CD4-positive, alpha-beta memory T cell (primary cell): ENCODE measurements at regions not wholly inside any gene's neighbourhood (a gene's known extent, or its start where the extent isn't known, plus 50 kb on each side); places are given as distances from the start of the nearest gene placed in this dataset.
"Not testable (repeated sequence)": the region's sequence is repeated elsewhere in the genome, so short reads cannot be mapped to it uniquely, and the experiment has no call there.

Experiments used
- CTCF ChIA-PET: fragments of 350-600 bp; sonication (Branson Sonifier 250); formaldehyde crosslinking; loops from one replicate; lab custom pipeline; 2021; ENCODE audit warnings: inconsistent platforms; ENCODE audit not compliant: partially characterized antibody; lab: Charles Lee
- POLR2A ChIA-PET: fragments of 350-600 bp; sonication (Branson Sonifier 250); formaldehyde crosslinking; loops from one replicate; lab custom pipeline; 2021; ENCODE audit not compliant: partially characterized antibody; lab: Charles Lee
- DNase-seq, 5 donors: peaks; one replicate each; pipeline versions ENCODE4 v3.0.0 to v3.0.0-alpha.2; 2020 to 2022; ENCODE audit warnings: mixed read lengths in 1 of 5
- H3K27ac ChIP-seq: one replicate; pipeline ENCODE4 v1.7.0; 2013; ENCODE audit warnings: low read depth, low read length
- H3K27me3 ChIP-seq: 2 replicates; pipeline ENCODE4 v1.7.0; 2013; ENCODE audit warnings: mild to moderate bottlenecking, low read length, moderate library complexity; ENCODE audit not compliant: insufficient read depth
- H3K36me3 ChIP-seq: 2 replicates; pipeline ENCODE4 v1.7.0; 2013; ENCODE audit warnings: mild to moderate bottlenecking, low read length, moderate library complexity; ENCODE audit not compliant: insufficient read depth
- H3K4me1 ChIP-seq: 2 replicates; pipeline ENCODE4 v1.7.0; 2013; ENCODE audit warnings: mild to moderate bottlenecking, low read length, moderate library complexity; ENCODE audit not compliant: insufficient read depth
- H3K4me3 ChIP-seq, 2 donors: one replicate each; pipeline ENCODE4 v1.7.0; 2013; ENCODE audit warnings: low read length in 2 of 2, mild to moderate bottlenecking in 1 of 2
- H3K9me3 ChIP-seq, 2 donors: one replicate each; pipeline ENCODE4 v1.7.0; 2013; ENCODE audit warnings: low read length in 2 of 2, control low read depth in 1 of 2; ENCODE audit not compliant: control insufficient read depth in 1 of 2
- H3K27ac Mint-ChIP-seq, 7 donors: one replicate each; pipeline ENCODE4 v1.8.0; 2020 to 2021; ENCODE audit warnings: mixed read lengths in 7 of 7, mild to moderate bottlenecking in 6 of 7, inconsistent platforms in 3 of 7, moderate library complexity in 3 of 7
- H3K27me3 Mint-ChIP-seq, 2 donors: one replicate each; pipeline ENCODE4 v1.8.0; 2020 to 2021; ENCODE audit warnings: mixed read lengths in 2 of 2
- H3K36me3 Mint-ChIP-seq, 2 donors: one replicate each; pipeline ENCODE4 v1.8.0; 2020 to 2021; ENCODE audit warnings: mixed read lengths in 2 of 2, inconsistent platforms in 1 of 2, mild to moderate bottlenecking in 1 of 2
- H3K4me1 Mint-ChIP-seq, 4 donors: one replicate each; pipeline ENCODE4 v1.8.0; 2020 to 2021; ENCODE audit warnings: mixed read lengths in 4 of 4, mild to moderate bottlenecking in 1 of 4
- H3K4me3 Mint-ChIP-seq, 8 donors: one replicate each; pipeline ENCODE4 v1.8.0; 2020 to 2021; ENCODE audit warnings: mixed read lengths in 8 of 8, mild to moderate bottlenecking in 7 of 8, moderate library complexity in 6 of 8, inconsistent platforms in 3 of 8
- H3K9me3 Mint-ChIP-seq, 8 donors: one replicate each; pipeline ENCODE4 v1.8.0; 2020 to 2021; ENCODE audit warnings: mixed read lengths in 8 of 8, mild to moderate bottlenecking in 5 of 8, inconsistent platforms in 3 of 8, moderate library complexity in 1 of 8
- intact Hi-C: fragments of 100-400 bp; cut with micrococcal nuclease; formaldehyde crosslinking; loops from one replicate; pipeline ENCODE4 v1.15.1; 2023

DNA sequence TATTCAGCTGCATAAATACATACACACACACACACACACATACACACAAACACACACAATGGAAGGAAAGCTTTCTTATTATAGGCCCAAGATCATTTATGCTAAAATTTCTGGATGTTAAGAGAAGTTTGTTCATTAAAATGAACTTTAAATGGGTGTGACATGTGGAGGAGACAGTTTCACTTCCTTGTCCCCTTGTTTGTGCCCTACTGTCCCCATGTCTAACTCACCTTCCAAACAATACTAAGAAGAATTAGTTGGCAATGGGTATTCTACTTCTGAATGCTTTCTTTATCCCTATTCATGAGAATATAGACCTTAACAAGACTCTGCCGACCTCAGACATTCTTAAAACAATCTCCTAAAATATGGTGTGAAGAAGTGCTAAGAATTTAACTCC, 63.5 kb upstream of the NRIP1 start:
- H3K27ac Mint-ChIP-seq = no peak overlapping the region
- H3K36me3 ChIP-seq = no peaks in the 10 kb centered on the region
- intact Hi-C loops = no loop called here
- ChIA-PET CTCF (no interaction called here), POLR2A (no interaction called here)
- no peaks in the 10 kb centered on the region for H3K4me1 Mint-ChIP-seq
- no peaks in the 10 kb centered on the region for H3K9me3 ChIP-seq
- DNase-seq = no peak
- H3K36me3 Mint-ChIP-seq = no peaks in the 10 kb centered on the region
- no peaks in the 10 kb centered on the region for H3K27me3 ChIP-seq
- H3K4me3 ChIP-seq = no peak overlapping the region
- no peaks in the 10 kb centered on the region for H3K9me3 Mint-ChIP-seq
- no peak overlapping the region for H3K4me3 Mint-ChIP-seq
- no peaks in the 10 kb centered on the region for H3K4me1 ChIP-seq
- H3K27ac ChIP-seq = no peak overlapping the region
- peaks cover 0 to 4% of the 10 kb centered on the region in 2 donors for H3K27me3 Mint-ChIP-seq

DNA sequence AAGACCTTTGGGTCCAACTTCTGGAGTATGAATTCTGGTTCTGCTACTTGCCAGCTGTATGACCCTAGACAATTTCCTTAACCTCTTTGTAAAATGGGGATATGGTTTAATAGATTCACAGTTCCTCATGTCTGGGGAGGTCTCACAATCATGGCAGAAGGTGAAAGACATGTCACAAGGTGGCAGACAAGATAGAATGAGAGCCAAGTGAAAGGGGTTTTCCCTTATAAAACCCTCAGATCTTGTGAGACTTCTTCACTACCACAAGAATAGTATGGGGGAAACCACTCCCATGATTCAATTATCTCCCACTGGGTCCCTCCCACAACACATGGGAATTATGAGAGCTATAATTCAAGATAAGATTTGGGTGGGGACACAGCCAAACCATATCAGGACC, 63.9 kb upstream of the NRIP1 start:
- H3K36me3 ChIP-seq, H3K9me3 ChIP-seq, H3K4me1 Mint-ChIP-seq, H3K27me3 Mint-ChIP-seq, H3K4me3 Mint-ChIP-seq, H3K27ac ChIP-seq, CTCF ChIA-PET, DNase-seq, intact Hi-C loops, POLR2A ChIA-PET, H3K36me3 Mint-ChIP-seq, H3K9me3 Mint-ChIP-seq, H3K27me3 ChIP-seq, H3K4me1 ChIP-seq, H3K4me3 ChIP-seq, H3K27ac Mint-ChIP-seq: not testable (repeated sequence)

DNA sequence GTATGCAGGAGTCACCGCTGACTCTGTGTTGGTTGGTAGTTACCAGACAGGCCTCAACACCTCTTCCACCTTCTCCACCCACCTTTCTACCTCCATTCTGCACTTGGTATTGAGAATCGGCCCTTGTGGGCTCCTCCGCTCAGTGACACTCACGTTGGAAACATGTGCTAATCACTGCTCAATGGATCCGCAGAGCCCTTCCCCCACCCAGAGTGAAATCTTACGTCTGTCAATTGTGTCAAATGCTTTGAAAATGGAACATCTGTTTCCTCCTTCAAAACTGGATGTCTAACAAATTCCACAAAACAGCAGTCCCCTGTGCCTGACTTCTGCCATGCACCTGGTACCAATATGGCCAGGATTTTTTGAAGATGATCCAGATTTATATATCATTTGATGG, 65.5 kb upstream of the NRIP1 start:
- Histone ChIP-seq H3K36me3 (no peaks in the 10 kb centered on the region), H3K27ac (no peak overlapping the region), H3K9me3 (no peaks in the 10 kb centered on the region), H3K4me3 (no peak overlapping the region), H3K4me1 (no peaks in the 10 kb centered on the region), H3K27me3 (no peaks in the 10 kb centered on the region)
- Mint-ChIP-seq H3K4me1 (no peaks in the 10 kb centered on the region), H3K27ac (no peak overlapping the region), H3K9me3 (no peaks in the 10 kb centered on the region), H3K27me3 (peaks cover 0 to 4% of the 10 kb centered on the region in 2 donors), H3K36me3 (no peaks in the 10 kb centered on the region), H3K4me3 (no peak overlapping the region)
- no peak for DNase-seq
- CTCF ChIA-PET = no interaction called here
- intact Hi-C loops = no loop called here
- POLR2A ChIA-PET = no interaction called here

DNA sequence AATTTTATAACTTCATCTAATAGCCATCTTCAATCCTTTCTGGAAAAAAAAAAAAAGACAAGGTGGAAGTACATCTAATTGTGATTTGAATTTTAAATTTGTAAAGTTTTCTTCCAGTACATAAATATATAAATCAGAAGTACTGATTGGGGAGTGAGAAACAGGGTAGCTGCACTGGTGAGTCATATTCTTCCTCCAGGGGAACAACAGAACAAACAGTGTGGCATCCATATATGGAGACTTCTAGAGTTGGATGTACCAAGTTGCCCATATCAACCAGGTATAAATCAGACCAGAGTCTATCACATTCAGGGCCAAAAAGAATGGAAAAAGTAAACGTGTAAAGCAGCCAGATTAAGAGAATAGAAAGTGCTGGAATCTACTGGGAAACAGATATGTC, 66.0 kb upstream of the NRIP1 start:
- POLR2A ChIA-PET = no interaction called here
- no peaks in the 10 kb centered on the region for H3K9me3 ChIP-seq
- no peak overlapping the region for H3K4me3 ChIP-seq
- DNase-seq = no peak
- Mint-ChIP-seq H3K9me3 (no peaks in the 10 kb centered on the region), H3K27me3 (peaks cover 0 to 4% of the 10 kb centered on the region in 2 donors), H3K27ac (no peak overlapping the region), H3K4me1 (no peaks in the 10 kb centered on the region), H3K36me3 (no peaks in the 10 kb centered on the region), H3K4me3 (no peak overlapping the region)
- CTCF ChIA-PET = no interaction called here
- intact Hi-C loops = no loop called here
- no peaks in the 10 kb centered on the region for H3K4me1 ChIP-seq
- H3K27ac ChIP-seq = no peak overlapping the region
- H3K36me3 ChIP-seq = no peaks in the 10 kb centered on the region
- no peaks in the 10 kb centered on the region for H3K27me3 ChIP-seq

DNA sequence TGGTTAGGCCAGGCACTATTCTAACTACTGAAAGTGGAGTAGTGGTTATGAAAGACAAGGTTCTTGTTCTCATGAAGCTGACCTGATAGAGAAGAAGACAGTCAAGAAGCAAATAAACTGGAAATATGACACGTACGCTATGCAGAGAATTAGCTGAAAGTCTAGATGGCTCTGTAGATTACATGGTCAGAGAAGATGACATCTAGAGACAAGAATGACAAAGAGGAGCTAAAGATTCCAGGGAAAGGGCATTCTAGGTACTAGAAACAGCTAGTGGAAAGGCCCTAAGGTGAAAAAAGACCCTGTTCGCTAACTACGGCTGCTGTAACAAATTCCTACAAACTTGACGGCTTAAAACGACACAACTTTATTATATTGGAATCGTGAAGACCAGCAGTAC, 68.0 kb upstream of the NRIP1 start:
- Histone ChIP-seq H3K36me3 (no peaks in the 10 kb centered on the region), H3K27ac (no peak overlapping the region), H3K4me1 (no peaks in the 10 kb centered on the region), H3K4me3 (no peak overlapping the region), H3K27me3 (no peaks in the 10 kb centered on the region), H3K9me3 (no peaks in the 10 kb centered on the region)
- no peak overlapping the region for H3K27ac Mint-ChIP-seq
- H3K4me3 Mint-ChIP-seq = no peak overlapping the region
- peaks cover 0 to 4% of the 10 kb centered on the region in 2 donors for H3K27me3 Mint-ChIP-seq
- H3K9me3 Mint-ChIP-seq = no peaks in the 10 kb centered on the region
- no peak for DNase-seq
- ChIA-PET CTCF (interaction anchor here (2.1 kb wide), 1 partner anchor 9 kb away, joined by 6 read pairs; no protein-coding TSS in a partner anchor), POLR2A (no interaction called here)
- intact Hi-C loops = no loop called here
- H3K4me1 Mint-ChIP-seq = no peaks in the 10 kb centered on the region
- H3K36me3 Mint-ChIP-seq = no peaks in the 10 kb centered on the region

DNA sequence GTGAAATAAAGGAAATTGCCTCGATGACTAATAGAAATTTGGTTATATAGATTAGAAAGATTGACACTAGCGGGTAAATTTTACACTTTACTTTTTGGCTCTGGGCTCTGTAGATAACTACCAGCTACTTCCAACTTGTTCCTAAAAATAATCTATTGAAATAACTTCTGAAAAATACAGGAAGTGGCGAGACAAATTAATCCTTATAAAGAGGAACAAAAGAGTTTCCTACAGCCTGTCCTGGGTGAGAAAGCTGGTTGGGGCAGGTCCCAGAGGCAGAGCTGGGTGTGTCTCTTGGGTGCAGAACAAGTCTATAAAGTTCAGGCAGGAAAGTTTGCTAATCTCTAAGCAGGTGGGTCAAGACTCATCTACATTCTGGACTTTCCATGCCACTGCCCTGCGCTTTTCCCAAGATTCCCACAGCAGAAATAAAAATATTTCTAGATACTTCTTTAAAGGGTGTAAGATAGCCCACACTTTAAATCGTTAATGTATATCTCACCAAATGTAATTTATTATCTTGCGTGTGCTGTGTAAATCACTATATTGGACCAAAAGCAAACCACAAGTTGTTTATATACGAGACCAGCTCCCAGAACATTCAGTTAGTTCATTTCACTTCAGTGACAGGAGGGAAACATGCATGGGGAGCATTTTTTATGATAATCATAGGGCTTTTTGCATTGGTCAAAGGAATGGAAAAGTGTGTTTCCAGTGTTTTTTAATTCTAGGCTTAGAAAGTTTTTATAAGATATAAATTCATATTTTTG, 70.1 kb upstream of the NRIP1 start:
- no peak overlapping the region for H3K27ac ChIP-seq
- no peaks in the 10 kb centered on the region for H3K9me3 Mint-ChIP-seq
- H3K4me3 ChIP-seq = no peak overlapping the region
- H3K36me3 ChIP-seq = no peaks in the 10 kb centered on the region
- H3K9me3 ChIP-seq = no peaks in the 10 kb centered on the region
- H3K4me1 ChIP-seq = no peaks in the 10 kb centered on the region
- intact Hi-C loops = no loop called here
- H3K27me3 ChIP-seq = no peaks in the 10 kb centered on the region
- no peak for DNase-seq
- no peak overlapping the region for H3K27ac Mint-ChIP-seq
- POLR2A ChIA-PET = no interaction called here
- CTCF ChIA-PET = no interaction called here
- no peak overlapping the region for H3K4me3 Mint-ChIP-seq
- H3K4me1 Mint-ChIP-seq = no peaks in the 10 kb centered on the region
- H3K27me3 Mint-ChIP-seq = peaks cover 7 to 14% of the 10 kb centered on the region in 2 donors
- no peaks in the 10 kb centered on the region for H3K36me3 Mint-ChIP-seq

DNA sequence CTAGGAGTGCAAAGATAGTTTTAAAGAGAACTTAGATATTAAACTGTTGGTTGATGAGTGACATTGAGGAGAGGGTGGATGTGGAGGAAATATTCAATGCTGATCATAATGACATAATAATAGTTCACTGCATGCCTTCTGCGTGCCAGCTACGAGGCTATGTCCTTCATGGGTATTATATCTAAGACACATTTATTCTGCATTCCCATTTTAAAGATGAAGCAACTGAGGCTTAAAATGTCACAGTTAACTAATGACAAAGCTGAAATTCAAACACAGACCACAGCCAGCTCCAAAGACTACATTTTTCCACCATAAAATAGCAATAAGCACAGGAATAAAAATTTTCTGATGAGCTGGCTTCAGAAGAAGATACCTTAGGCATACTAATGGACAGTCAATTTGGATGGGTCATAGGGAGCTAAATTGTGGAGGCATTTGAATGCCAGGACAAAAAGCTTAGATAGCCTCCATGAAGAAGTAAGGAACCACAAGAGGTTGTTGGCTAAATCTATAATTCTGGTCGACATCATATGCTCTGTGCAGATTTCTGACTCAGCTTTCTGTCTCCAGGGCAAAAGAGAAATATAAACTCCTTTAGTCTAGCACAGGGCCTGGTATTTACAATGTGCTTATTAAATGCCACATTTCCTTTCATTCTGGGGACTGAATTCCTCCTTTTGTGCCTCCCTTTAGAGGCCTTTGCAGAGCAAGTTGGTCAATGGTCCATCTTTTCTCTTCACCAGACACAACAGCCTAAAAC, 71.2 kb upstream of the NRIP1 start:
- Mint-ChIP-seq H3K9me3 (no peaks in the 10 kb centered on the region), H3K27ac (no peak overlapping the region), H3K4me3 (no peak overlapping the region), H3K36me3 (no peaks in the 10 kb centered on the region), H3K27me3 (peaks cover 8 to 17% of the 10 kb centered on the region in 2 donors), H3K4me1 (no peaks in the 10 kb centered on the region)
- Histone ChIP-seq H3K27me3 (no peaks in the 10 kb centered on the region), H3K4me1 (no peaks in the 10 kb centered on the region), H3K9me3 (no peaks in the 10 kb centered on the region), H3K36me3 (no peaks in the 10 kb centered on the region), H3K4me3 (no peak overlapping the region), H3K27ac (no peak overlapping the region)
- DNase-seq = no peak
- ChIA-PET POLR2A (no interaction called here), CTCF (no interaction called here)
- intact Hi-C loops = no loop called here
